ENCODE measurements at regions not wholly inside any gene's neighbourhood (a gene's known extent, or its start where the extent isn't known, plus 50 kb on each side); places are given as distances from the start of the nearest gene placed in this dataset.
"Not testable (repeated sequence)": the region's sequence is repeated elsewhere in the genome, so short reads cannot be mapped to it uniquely, and the experiment has no call there.

- TF ChIP-seq CTCF, POLR2A (IDR thresholded peaks at IDR 0.05): not testable (repeated sequence)
Observed at GRCh38 chrY:18326280-18326875, 220.1 kb upstream of the HSFY1 start.
